GM21723 (cell line): ENCODE measurements at regions not wholly inside any gene's neighbourhood (a gene's known extent, or its start where the extent isn't known, plus 50 kb on each side); places are given as distances from the start of the nearest gene placed in this dataset.
A peak's percentile ranks its signal among the peaks of the same experiment; 100 is the strongest.
"Not testable (repeated sequence)": the region's sequence is repeated elsewhere in the genome, so short reads cannot be mapped to it uniquely, and the experiment has no call there.

Experiments
- ATAC-seq: cut with Tn5 transposase; IDR thresholded peaks from one replicate; pipeline ENCODE4 v1.9.1; 2021; ENCODE audit warnings: mild to moderate bottlenecking, moderate library complexity; ENCODE audit not compliant: unreplicated experiment

- ATAC-seq = not testable (repeated sequence)
Observed at GRCh38 chr4:54993473-54994026, 131.8 kb downstream of the KDR start.

DNA sequence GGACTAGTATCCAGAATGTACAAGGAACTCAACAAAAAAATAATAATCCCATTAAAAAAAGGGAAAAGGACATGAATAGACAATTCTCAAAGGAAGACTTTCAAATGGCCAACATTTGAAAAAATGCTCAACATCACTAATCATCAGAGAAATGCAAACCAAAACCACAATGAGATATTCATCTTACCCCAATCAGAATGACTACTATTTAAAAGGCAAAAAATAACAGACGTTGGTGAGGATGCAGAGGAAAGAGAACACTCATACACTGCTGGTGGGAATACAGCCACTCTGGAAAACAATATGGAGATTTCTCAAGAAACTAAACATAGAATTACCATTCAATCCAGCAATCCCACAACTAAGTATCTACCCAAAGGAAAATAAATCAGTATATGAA is 133.1 kb downstream of the KDR start:
- ATAC-seq = no peak

DNA sequence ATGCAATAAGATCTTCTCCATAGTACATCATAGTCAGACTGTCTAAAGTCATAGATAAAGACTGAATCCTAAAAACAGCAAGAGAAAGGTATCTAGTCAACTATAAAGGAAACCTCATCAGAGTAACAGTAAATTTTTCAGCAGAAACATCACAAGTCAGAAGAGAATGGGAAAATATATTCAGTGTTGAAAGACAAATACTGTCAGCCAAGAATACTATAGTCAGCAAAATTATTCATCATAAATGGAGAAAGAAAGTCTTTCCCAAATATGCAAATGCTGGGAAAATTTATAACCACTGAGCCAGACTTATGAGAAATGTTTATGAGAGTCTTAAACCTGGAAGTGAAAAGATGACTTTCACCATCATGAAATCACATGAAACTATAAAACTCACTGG is 136.7 kb downstream of the KDR start:
- ATAC-seq = no peak

DNA sequence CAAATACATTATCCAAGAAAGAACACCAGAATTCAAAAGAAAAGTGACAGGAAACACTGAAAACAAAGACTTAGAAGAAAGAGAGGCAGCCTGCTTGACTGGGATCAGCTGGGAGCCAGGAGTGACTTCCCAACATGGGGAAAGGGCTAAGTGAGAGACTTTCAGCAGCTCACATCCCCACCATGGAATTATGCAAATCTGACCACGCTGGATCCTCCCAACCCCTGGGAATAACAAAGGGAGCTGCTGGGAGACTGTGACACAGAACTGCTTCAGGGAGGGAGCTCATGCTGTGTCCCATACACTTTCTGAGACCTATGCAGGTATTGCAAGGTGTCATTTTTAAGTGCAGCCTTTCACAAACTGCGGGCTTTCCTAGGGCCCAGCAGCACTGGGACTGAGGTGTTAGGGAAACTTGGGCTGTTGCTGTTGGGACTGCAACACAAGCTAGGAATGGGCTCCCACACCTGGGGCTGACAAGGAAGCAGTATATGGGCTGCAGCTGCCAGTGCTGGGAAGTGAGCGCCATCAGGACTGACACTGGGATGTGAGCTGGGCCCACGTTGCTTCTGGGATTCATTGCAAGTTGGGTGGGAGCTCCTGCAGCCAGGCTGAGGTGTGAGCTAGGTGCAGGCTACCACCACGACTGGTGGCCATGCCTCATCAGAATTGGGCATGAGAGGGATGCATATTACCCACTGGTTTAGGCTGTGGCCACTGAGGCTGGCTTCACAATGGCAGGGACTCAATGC is 139.1 kb downstream of the KDR start:
- no peak for ATAC-seq

DNA sequence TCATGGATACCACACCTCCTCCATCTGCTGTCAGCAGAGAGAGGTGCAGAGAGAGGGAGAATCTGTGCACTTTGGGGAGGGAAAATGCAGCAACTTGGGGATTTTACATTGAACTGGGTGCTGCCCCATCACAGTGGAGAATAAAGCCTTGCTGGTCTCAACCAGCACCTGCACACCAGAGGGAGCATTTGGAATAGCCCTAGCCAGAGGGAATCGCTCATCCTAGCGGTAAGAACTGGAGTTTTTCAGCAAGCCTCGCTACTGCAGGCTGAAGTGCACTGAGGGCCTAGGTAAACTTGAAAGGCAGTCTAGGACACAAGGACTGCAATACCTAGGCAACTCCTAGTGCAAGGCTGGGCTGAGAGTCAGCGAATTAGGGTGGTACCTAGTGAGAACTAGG is 148.7 kb downstream of the KDR start:
- ATAC-seq = no peak

- ATAC-seq = no peak
Observed at GRCh38 chr4:54976031-54976430, 149.4 kb downstream of the KDR start.

- no peak for ATAC-seq
Observed at GRCh38 chr4:54973784-54974183, 151.6 kb downstream of the KDR start.

DNA sequence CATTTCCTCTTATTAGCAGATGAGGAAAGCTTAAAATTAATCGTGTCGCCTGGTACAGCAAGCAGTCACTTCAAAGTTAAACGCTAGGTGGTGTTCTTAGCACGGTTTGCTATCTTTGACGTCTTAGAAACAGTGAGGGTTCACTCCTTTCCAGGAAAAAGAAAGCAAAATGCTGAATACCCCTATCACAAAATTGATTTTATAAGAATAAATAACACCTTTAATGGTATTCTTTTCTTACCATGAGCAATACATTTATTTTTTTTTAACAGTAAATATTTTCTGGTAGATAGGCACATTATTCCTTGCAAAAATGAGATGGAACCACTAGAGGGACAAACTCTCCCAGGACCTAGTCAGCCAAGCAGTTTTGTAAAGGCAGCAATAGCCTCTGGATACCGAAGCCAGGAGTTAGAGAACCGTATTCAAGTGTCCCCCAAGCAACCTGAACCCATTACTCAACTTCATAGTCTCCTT is 153.9 kb downstream of the KDR start:
- ATAC-seq = peak; percentile 81

- no peak for ATAC-seq
Observed at GRCh38 chr4:54967289-54967688, 158.1 kb downstream of the KDR start.

- ATAC-seq = peak; percentile 60
Observed at GRCh38 chr4:54961357-54961975, 163.9 kb downstream of the KDR start.

- ATAC-seq = no peak
Observed at GRCh38 chr4:54959651-54960116, 165.7 kb downstream of the KDR start.

DNA sequence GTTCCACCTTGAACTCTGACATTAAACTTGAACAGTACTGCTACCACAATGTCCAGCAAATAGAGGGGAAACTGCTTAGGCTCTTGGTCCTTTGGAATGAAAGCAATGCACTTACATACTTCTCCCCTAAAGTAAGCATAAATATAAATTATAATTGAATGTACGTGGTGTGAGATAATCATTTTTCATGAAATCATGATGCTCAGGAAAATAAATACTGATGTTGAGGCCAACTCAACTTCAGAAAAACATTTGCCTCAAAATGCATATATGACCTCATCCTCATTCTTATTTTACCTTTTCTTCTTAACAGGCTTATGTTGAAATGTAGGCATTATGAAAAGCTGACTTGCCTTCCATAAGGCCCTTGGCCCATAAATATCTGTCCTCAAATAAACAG is 166.3 kb downstream of the KDR start:
- ATAC-seq = no peak

DNA sequence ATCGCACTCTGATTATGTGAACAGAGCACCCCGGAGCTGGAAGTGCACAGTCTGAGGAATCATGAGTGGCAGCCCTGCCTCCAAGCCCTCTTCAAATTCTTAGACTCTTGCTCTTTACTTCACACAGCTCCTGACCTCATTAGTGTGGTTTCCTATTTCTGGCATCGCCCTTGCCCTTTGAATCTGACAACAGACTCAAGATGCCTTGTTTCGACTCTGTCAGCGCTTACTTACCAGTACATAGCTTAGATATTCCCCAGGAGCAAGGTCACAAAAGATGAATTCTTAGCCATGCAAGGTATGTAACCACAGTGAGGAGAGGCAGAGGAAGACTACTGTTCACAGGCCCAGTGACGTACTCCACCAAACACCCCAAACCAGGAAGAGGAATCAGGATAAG is 167.2 kb downstream of the KDR start:
- no peak for ATAC-seq

DNA sequence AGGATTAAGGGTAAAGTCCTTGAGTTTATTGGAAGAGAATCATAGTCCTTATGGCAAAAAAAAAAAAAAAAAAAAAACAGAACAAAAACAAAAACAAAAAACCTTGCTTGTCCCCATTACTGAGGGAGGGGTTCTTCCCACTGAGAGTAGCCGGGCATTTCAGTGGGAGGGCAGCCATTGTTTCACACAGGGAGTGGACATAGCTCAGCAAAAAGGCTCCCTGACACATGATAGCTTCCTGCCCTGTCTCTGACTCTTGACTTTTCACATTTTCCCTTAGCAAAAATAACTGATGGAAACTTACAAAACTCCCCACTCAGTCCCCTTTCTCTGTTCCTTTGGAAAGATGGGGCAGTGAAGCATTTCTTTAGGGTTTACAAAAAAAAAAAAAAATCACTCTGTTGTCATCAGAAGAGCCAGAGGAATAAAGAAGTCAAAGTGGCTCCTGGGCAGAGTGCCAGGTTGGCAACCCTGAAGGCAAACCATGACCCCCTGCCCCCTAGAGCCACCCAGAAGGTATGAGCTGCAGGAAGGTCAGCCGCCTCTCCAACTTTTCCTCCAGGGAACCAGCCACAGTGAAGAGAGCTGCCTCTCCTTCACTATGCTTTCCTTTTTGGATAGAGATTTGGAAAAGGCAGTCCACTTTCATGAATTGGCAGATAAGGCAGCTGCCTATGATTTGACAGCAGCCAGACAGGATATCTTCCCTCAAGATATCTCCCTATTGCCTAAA is 170.6 kb downstream of the KDR start:
- ATAC-seq = no peak

GRCh38 chr4:54946741-54947140 is 178.7 kb downstream of the KDR start:
- ATAC-seq = no peak

GRCh38 chr4:54945838-54946237 is 179.6 kb downstream of the KDR start:
- no peak for ATAC-seq

GRCh38 chr4:54942721-54943120 is 182.7 kb downstream of the KDR start:
- no peak for ATAC-seq

GRCh38 chr4:54941994-54942552 is 183.3 kb downstream of the KDR start:
- ATAC-seq = peak; percentile 67

- ATAC-seq = no peak
Observed at GRCh38 chr4:54940996-54941865, 184.2 kb downstream of the KDR start.

GRCh38 chr4:54937501-54937900 is 187.9 kb downstream of the KDR start:
- no peak for ATAC-seq
